Kidney epithelial cell (primary cell): ENCODE measurements at regions not wholly inside any gene's neighbourhood (a gene's known extent, or its start where the extent isn't known, plus 50 kb on each side); places are given as distances from the start of the nearest gene placed in this dataset.

Experiments used
- DNase-seq: peaks from one replicate; pipeline ENCODE4 v3.0.0-alpha.2; 2010; ENCODE audit warnings: low read depth
- H3K27me3 ChIP-seq: 2 replicates; pipeline ENCODE4 v1.6.0; 2011; ENCODE audit warnings: low read length; ENCODE audit not compliant: control insufficient read depth, insufficient read depth
- H3K36me3 ChIP-seq: 2 replicates; pipeline ENCODE4 v1.5.1; 2011; ENCODE audit warnings: low read length; ENCODE audit not compliant: control insufficient read depth, insufficient read depth
- H3K4me3 ChIP-seq: 2 replicates; pipeline ENCODE4 v1.5.1; 2011; ENCODE audit warnings: low read depth, mild to moderate bottlenecking, control low read depth, low read length
- TF ChIP-seq, protein P1 (sequence below): IDR thresholded peaks from 2 replicates; pipeline ENCODE4 v1.5.1; 2011; ENCODE audit warnings: mild to moderate bottlenecking, moderate library complexity, low read length, control low read depth, inconsistent platforms; ENCODE audit not compliant: insufficient read depth, poor library complexity, severe bottlenecking

GRCh38 chr6:113664909-113665308, 192.2 kb upstream of the MARCKS start:
- Histone ChIP-seq H3K36me3 (no peaks in the 10 kb centered on the region), H3K4me3 (no peak overlapping the region), H3K27me3 (no peaks in the 10 kb centered on the region)
- TF ChIP-seq, protein P1, sequence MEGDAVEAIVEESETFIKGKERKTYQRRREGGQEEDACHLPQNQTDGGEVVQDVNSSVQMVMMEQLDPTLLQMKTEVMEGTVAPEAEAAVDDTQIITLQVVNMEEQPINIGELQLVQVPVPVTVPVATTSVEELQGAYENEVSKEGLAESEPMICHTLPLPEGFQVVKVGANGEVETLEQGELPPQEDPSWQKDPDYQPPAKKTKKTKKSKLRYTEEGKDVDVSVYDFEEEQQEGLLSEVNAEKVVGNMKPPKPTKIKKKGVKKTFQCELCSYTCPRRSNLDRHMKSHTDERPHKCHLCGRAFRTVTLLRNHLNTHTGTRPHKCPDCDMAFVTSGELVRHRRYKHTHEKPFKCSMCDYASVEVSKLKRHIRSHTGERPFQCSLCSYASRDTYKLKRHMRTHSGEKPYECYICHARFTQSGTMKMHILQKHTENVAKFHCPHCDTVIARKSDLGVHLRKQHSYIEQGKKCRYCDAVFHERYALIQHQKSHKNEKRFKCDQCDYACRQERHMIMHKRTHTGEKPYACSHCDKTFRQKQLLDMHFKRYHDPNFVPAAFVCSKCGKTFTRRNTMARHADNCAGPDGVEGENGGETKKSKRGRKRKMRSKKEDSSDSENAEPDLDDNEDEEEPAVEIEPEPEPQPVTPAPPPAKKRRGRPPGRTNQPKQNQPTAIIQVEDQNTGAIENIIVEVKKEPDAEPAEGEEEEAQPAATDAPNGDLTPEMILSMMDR = no peak
- DNase-seq = no peak

DNA sequence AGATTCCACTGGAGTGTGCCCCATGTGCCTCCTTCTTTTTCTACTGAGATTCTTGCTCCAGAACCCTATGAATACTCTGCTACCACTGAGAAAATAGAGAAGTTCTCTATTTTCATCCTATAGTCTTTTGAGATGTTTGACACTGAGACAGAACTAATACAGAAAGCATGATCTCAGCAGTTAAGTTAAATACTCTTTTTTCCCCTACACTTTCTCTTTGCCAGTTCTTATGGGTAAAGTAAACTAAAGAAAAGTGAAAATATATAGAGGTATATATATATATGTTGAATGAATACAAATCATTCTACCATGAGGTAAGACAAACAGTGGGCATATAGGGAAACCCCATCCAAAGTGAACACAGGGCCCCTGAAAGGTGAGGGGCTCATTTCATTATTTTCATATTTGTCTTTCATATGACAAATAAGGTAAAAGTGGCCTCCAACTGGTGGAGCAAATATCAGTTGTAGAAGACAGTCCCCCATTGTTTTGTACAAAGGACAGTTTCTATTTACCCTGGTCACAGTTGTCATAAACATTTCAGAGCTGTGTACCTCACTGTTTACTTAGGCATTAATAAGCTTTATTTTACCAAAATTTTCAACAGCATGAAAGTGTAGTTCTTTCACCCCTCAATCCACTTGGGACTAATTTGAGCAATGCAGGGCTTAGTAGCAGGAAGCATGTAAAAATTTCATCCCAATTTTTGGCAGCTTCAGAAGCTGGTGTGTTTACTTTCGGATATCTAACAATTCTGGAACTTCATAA, 188.3 kb upstream of the MARCKS start:
- H3K4me3 ChIP-seq = no peak overlapping the region
- no peaks in the 10 kb centered on the region for H3K27me3 ChIP-seq
- no peaks in the 10 kb centered on the region for H3K36me3 ChIP-seq
- TF ChIP-seq, protein P1 = no peak
- no peak for DNase-seq

GRCh38 chr6:113669606-113670005, 187.5 kb upstream of the MARCKS start:
- DNase-seq = no peak
- TF ChIP-seq, protein P1 = no peak
- H3K36me3 ChIP-seq = no peaks in the 10 kb centered on the region

GRCh38 chr6:113671421-113671820, 185.7 kb upstream of the MARCKS start:
- TF ChIP-seq, protein P1 = no peak
- Histone ChIP-seq H3K4me3 (no peak overlapping the region), H3K36me3 (no peaks in the 10 kb centered on the region), H3K27me3 (no peaks in the 10 kb centered on the region)
- DNase-seq = no peak

More at GRCh38 chr6:113669606-113670005, 187.5 kb upstream of the MARCKS start:
- Histone ChIP-seq H3K4me3 (no peak overlapping the region), H3K27me3 (no peaks in the 10 kb centered on the region)

GRCh38 chr6:113672491-113673149, 184.5 kb upstream of the MARCKS start:
- Histone ChIP-seq H3K27me3 (no peaks in the 10 kb centered on the region), H3K36me3 (no peaks in the 10 kb centered on the region), H3K4me3 (no peak overlapping the region)
- no peak for DNase-seq
- TF ChIP-seq, protein P1 = no peak
